HCEC 1CT (cell line): ENCODE measurements at regions not wholly inside any gene's neighbourhood (a gene's known extent, or its start where the extent isn't known, plus 50 kb on each side); places are given as distances from the start of the nearest gene placed in this dataset.
"Not testable (repeated sequence)": the region's sequence is repeated elsewhere in the genome, so short reads cannot be mapped to it uniquely, and the experiment has no call there.

Experiments used
- DNase-seq: peaks from one replicate; pipeline ENCODE4 v3.0.0-alpha.2; 2017

GRCh38 chr2:226308986-226309385, 490.6 kb downstream of the IRS1 start:
- peak; percentile 72 for DNase-seq

GRCh38 chr2:226308323-226308680, 491.3 kb downstream of the IRS1 start:
- DNase-seq = no peak

- DNase-seq = no peak
These were observed 491.9 kb downstream of the IRS1 start for GRCh38 chr2:226307487-226308322.

- DNase-seq = no peak
These were observed 492.7 kb downstream of the IRS1 start for GRCh38 chr2:226306969-226307368.

- DNase-seq = no peak
These were observed 495.3 kb downstream of the IRS1 start for GRCh38 chr2:226304308-226304707.

GRCh38 chr2:226303707-226304106, 495.9 kb downstream of the IRS1 start:
- no peak for DNase-seq

GRCh38 chr2:226300196-226300886, 499.3 kb downstream of the IRS1 start:
- no peak for DNase-seq

- no peak for DNase-seq
These were observed 499.8 kb downstream of the IRS1 start for GRCh38 chr2:226299771-226300170.

- no peak for DNase-seq
These were observed 503.9 kb downstream of the IRS1 start for GRCh38 chr2:226295681-226296080.

- no peak for DNase-seq
These were observed 504.5 kb downstream of the IRS1 start for GRCh38 chr2:226295123-226295522.

GRCh38 chr2:226291281-226291680, 508.3 kb downstream of the IRS1 start:
- not testable (repeated sequence) for DNase-seq

- DNase-seq = no peak
These were observed 512.7 kb downstream of the IRS1 start for GRCh38 chr2:226286916-226287315.

- DNase-seq = no peak
These were observed 515.8 kb downstream of the IRS1 start for GRCh38 chr2:226283796-226284195.

GRCh38 chr2:226282151-226282550, 517.5 kb downstream of the IRS1 start:
- DNase-seq = no peak

- not testable (repeated sequence) for DNase-seq
These were observed 519.5 kb downstream of the IRS1 start for GRCh38 chr2:226280136-226280535.

GRCh38 chr2:226275215-226275614, 524.4 kb downstream of the IRS1 start:
- no peak for DNase-seq

GRCh38 chr2:226274143-226274542, 525.5 kb downstream of the IRS1 start:
- DNase-seq = peak; percentile 6

GRCh38 chr2:226273440-226273839, 526.2 kb downstream of the IRS1 start:
- peak; percentile 10 for DNase-seq

GRCh38 chr2:226272435-226272834, 527.2 kb downstream of the IRS1 start:
- no peak for DNase-seq

GRCh38 chr2:226270285-226271058, 529.1 kb downstream of the IRS1 start:
- no peak for DNase-seq

GRCh38 chr2:226267516-226268289, 531.9 kb downstream of the IRS1 start:
- no peak for DNase-seq

GRCh38 chr2:226256709-226257376, 542.8 kb downstream of the IRS1 start:
- DNase-seq = no peak
